OCI-LY7 (cell line): ENCODE measurements at regions not wholly inside any gene's neighbourhood (a gene's known extent, or its start where the extent isn't known, plus 50 kb on each side); places are given as distances from the start of the nearest gene placed in this dataset.

ENCODE experiments used
- BruUV-seq: library from RNA; stranded (reverse); fragments of 400-500 nt; replicated peaks from 2 replicates; lab custom pipeline; 2021; lab: Mats Ljungman, UMichigan
- CTCF ChIA-PET: fragments of 300-600 bp; sonication (Branson Sonifier 250); formaldehyde crosslinking; loops from one replicate; lab custom pipeline; 2022; ENCODE audit warnings: antibody characterized with exemption; ENCODE audit not compliant: unreplicated experiment; lab: Charles Lee
- POLR2A ChIA-PET: fragments of 300-600 bp; sonication (Branson Sonifier 250); formaldehyde crosslinking; loops from one replicate; lab custom pipeline; 2022; ENCODE audit warnings: antibody characterized with exemption; lab: Charles Lee
- DNase-seq: peaks from one replicate; pipeline ENCODE4 v3.0.0-alpha.2; 2015; ENCODE audit warnings: low spot score
- H2AFZ ChIP-seq: fragments of 200-600 bp; sonication (generic), shearing (Covaris generic); 2 replicates; pipeline ENCODE4 v1.6.1; 2014; ENCODE audit warnings: mild to moderate bottlenecking, antibody characterized with exemption, low read length, moderate library complexity
- H3K27ac ChIP-seq: fragments of 200-600 bp; sonication (generic); 2 replicates; pipeline ENCODE4 v1.5.1; 2014; ENCODE audit warnings: mixed run types, low read depth, mild to moderate bottlenecking, moderate library complexity, low read length, inconsistent platforms; ENCODE audit not compliant: poor library complexity, severe bottlenecking
- H3K36me3 ChIP-seq: fragments of 200-600 bp; sonication (generic); 2 replicates; pipeline ENCODE4 v1.6.1; 2014; ENCODE audit warnings: mild to moderate bottlenecking, antibody characterized with exemption, low read length, moderate library complexity, mixed read lengths; ENCODE audit not compliant: insufficient read depth
- H3K4me1 ChIP-seq: fragments of 200-600 bp; sonication (generic); 2 replicates; pipeline ENCODE4 v1.5.1; 2014; ENCODE audit warnings: mild to moderate bottlenecking, low read length; ENCODE audit not compliant: insufficient read depth, poor library complexity, severe bottlenecking
- H3K4me2 ChIP-seq: fragments of 200-600 bp; sonication (generic); 2 replicates; pipeline ENCODE4 v1.6.1; 2014; ENCODE audit warnings: mild to moderate bottlenecking, low read length
- H3K4me3 ChIP-seq: fragments of 200-600 bp; sonication (generic); 2 replicates; pipeline ENCODE4 v1.5.1; 2014; ENCODE audit warnings: mild to moderate bottlenecking, low read depth, low read length; ENCODE audit not compliant: poor library complexity, severe bottlenecking
- H3K79me2 ChIP-seq: fragments of 200-600 bp; sonication (generic); 2 replicates; pipeline ENCODE4 v1.6.1; 2016; ENCODE audit warnings: low read depth, mild to moderate bottlenecking, low read length, moderate library complexity, mixed read lengths; ENCODE audit not compliant: insufficient read depth
- H3K9me2 ChIP-seq: fragments of 200-600 bp; sonication (generic); 2 replicates; pipeline ENCODE4 v1.6.1; 2016; ENCODE audit warnings: mild to moderate bottlenecking, low read length, mixed read lengths; ENCODE audit not compliant: insufficient read depth
- H3K9me3 ChIP-seq: fragments of 200-600 bp; sonication (generic); 2 replicates; pipeline ENCODE4 v1.6.1; 2014; ENCODE audit warnings: mild to moderate bottlenecking, mixed run types, low read length, mixed read lengths
- H4K20me1 ChIP-seq: fragments of 200-600 bp; sonication (generic); 2 replicates; pipeline ENCODE4 v1.6.1; 2014; ENCODE audit warnings: mild to moderate bottlenecking, antibody characterized with exemption, low read length, moderate library complexity, mixed read lengths; ENCODE audit not compliant: insufficient read depth
- EZH2phosphoT487 ChIP-seq: fragments of 200-600 bp; sonication (generic); IDR thresholded peaks from 2 replicates; pipeline ENCODE4 v1.6.1; 2018; ENCODE audit warnings: low read depth, borderline replicate concordance, mild to moderate bottlenecking, mixed run types, antibody characterized with exemption, low read length, moderate library complexity, mixed read lengths
- intact Hi-C: fragments of 100-400 bp; cut with micrococcal nuclease; formaldehyde crosslinking; loops from one replicate; pipeline ENCODE4 v1.10.0; 2022; ENCODE audit not compliant: unreplicated experiment
- TF ChIP-seq, protein P1 (sequence below): fragments of 200-600 bp; sonication (generic); conservative IDR thresholded peaks from 2 replicates; pipeline ENCODE4 v1.5.1; 2014; ENCODE audit warnings: mild to moderate bottlenecking, antibody characterized with exemption, low read length, moderate library complexity, mixed read lengths

DNA sequence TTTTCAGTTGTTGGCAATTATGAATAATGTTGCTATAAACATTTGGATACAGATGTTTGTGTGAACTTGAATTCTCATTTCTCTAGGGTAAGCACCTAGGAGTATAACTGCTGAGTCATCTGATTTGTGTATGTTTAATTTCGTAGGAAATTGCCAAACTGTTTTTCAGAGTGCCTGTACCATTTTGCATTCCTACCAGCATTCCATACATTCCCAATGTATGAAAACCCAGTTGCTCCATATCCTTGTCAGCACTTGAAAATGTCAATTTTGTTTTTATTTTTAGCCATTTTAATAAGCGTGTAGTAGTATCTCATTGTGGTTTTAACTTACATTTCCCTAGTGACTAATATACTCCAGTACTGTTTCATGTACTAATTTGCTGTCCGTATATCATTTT is 98.5 kb upstream of the TSC22D2 start:
- no peaks in the 10 kb centered on the region for H3K79me2 ChIP-seq
- H3K4me1 ChIP-seq: no peaks in the 10 kb centered on the region
- no peak overlapping the region for H3K4me3 ChIP-seq
- ChIA-PET CTCF (no interaction called here), POLR2A (interaction anchor here (0.6 to 1.1 kb wide), 3 partner anchors 19 to 402 kb away, joined by 4 to 5 read pairs (median 4); no protein-coding TSS in a partner anchor)
- no peaks in the 10 kb centered on the region for H3K9me2 ChIP-seq
- no peak overlapping the region for H2AFZ ChIP-seq
- BruUV-seq: no TSS peak
- no peaks in the 10 kb centered on the region for H3K36me3 ChIP-seq
- no peaks in the 10 kb centered on the region for H4K20me1 ChIP-seq
- intact Hi-C loops: no loop called here
- no peak for DNase-seq
- H3K9me3 ChIP-seq: no peaks in the 10 kb centered on the region
- no peak overlapping the region for H3K4me2 ChIP-seq
- no peak overlapping the region for H3K27ac ChIP-seq
- no peak for TF ChIP-seq EZH2phosphoT487
- TF ChIP-seq, protein P1, sequence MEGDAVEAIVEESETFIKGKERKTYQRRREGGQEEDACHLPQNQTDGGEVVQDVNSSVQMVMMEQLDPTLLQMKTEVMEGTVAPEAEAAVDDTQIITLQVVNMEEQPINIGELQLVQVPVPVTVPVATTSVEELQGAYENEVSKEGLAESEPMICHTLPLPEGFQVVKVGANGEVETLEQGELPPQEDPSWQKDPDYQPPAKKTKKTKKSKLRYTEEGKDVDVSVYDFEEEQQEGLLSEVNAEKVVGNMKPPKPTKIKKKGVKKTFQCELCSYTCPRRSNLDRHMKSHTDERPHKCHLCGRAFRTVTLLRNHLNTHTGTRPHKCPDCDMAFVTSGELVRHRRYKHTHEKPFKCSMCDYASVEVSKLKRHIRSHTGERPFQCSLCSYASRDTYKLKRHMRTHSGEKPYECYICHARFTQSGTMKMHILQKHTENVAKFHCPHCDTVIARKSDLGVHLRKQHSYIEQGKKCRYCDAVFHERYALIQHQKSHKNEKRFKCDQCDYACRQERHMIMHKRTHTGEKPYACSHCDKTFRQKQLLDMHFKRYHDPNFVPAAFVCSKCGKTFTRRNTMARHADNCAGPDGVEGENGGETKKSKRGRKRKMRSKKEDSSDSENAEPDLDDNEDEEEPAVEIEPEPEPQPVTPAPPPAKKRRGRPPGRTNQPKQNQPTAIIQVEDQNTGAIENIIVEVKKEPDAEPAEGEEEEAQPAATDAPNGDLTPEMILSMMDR: no peak

- Histone ChIP-seq H3K4me2 (no peak overlapping the region), H3K4me3 (no peak overlapping the region), H3K27ac (no peak overlapping the region), H3K9me2 (no peaks in the 10 kb centered on the region), H3K4me1 (no peaks in the 10 kb centered on the region), H4K20me1 (no peaks in the 10 kb centered on the region), H3K36me3 (no peaks in the 10 kb centered on the region), H2AFZ (no peak overlapping the region), H3K79me2 (no peaks in the 10 kb centered on the region), H3K9me3 (no peaks in the 10 kb centered on the region)
- TF ChIP-seq, protein P1: no peak
- TF ChIP-seq EZH2phosphoT487: no peak
- CTCF ChIA-PET: no interaction called here
- intact Hi-C loops: no loop called here
- no TSS peak for BruUV-seq
- POLR2A ChIA-PET: no interaction called here
- DNase-seq: no peak
These were observed 98.9 kb upstream of the TSC22D2 start for GRCh38 chr3:150309257-150309542.

GRCh38 chr3:150308481-150309256 is 99.4 kb upstream of the TSC22D2 start:
- H3K27ac ChIP-seq: no peak overlapping the region
- H2AFZ ChIP-seq: no peak overlapping the region
- DNase-seq: no peak
- H3K4me1 ChIP-seq: no peaks in the 10 kb centered on the region
- H4K20me1 ChIP-seq: no peaks in the 10 kb centered on the region; the same call in 1 of the 2 replicates
- no peaks in the 10 kb centered on the region for H3K9me2 ChIP-seq
- H3K4me3 ChIP-seq: no peak overlapping the region
- BruUV-seq: no TSS peak
- POLR2A ChIA-PET: no interaction called here
- H3K9me3 ChIP-seq: no peaks in the 10 kb centered on the region
- CTCF ChIA-PET: no interaction called here
- H3K79me2 ChIP-seq: no peaks in the 10 kb centered on the region
- no peaks in the 10 kb centered on the region for H3K36me3 ChIP-seq
- intact Hi-C loops: no loop called here
- no peak overlapping the region for H3K4me2 ChIP-seq
- TF ChIP-seq EZH2phosphoT487: no peak
- TF ChIP-seq, protein P1: no peak
